CD4-positive, alpha-beta T cell (primary cell): ENCODE measurements at regions not wholly inside any gene's neighbourhood (a gene's known extent, or its start where the extent isn't known, plus 50 kb on each side); places are given as distances from the start of the nearest gene placed in this dataset.

Experiments used
- ATAC-seq: fragments of 200-7000 bp; cut with Tn5 transposase; one replicate; pipeline ENCODE4 v1.10.0; 2022; ENCODE audit warnings: mild to moderate bottlenecking; ENCODE audit not compliant: poor library complexity
- CTCF ChIA-PET: fragments of 350-600 bp; sonication (Branson Sonifier 250); formaldehyde crosslinking; loops from one replicate; lab custom pipeline; 2021; ENCODE audit warnings: antibody characterized with exemption, inconsistent platforms; lab: Charles Lee
- POLR2A ChIA-PET: fragments of 350-600 bp; sonication (Branson Sonifier 250); formaldehyde crosslinking; loops from one replicate; lab custom pipeline; 2021; ENCODE audit warnings: antibody characterized with exemption, inconsistent platforms; lab: Charles Lee
- DNase-seq, 14 experiments: peaks; one replicate each; pipeline ENCODE4 v3.0.0-alpha.2; 2013 to 2020; ENCODE audit warnings: mixed read lengths in 2 of 14
- H3K27ac ChIP-seq, 2 donors: one replicate each; pipeline versions ENCODE4 v1.5.1 to v1.7.0; 2013; ENCODE audit warnings: low read length in 2 of 2, low read depth in 1 of 2, mild to moderate bottlenecking in 1 of 2
- H3K27me3 ChIP-seq, 2 experiments: 1 replicate in 1 of 2; 2 replicates in 1 of 2; pipeline versions ENCODE4 v1.6.1 to v1.7.0; 2013; ENCODE audit warnings: low read length in 2 of 2, control low read depth in 1 of 2, mild to moderate bottlenecking in 1 of 2, moderate library complexity in 1 of 2; ENCODE audit not compliant: insufficient read depth in 2 of 2, control insufficient read depth in 1 of 2
- H3K36me3 ChIP-seq: one replicate; pipeline ENCODE4 v1.6.1; 2013; ENCODE audit warnings: low read length, control low read depth; ENCODE audit not compliant: insufficient read depth
- H3K4me1 ChIP-seq: one replicate; pipeline ENCODE4 v1.6.1; 2013; ENCODE audit warnings: low read length, control low read depth; ENCODE audit not compliant: insufficient read depth
- H3K4me3 ChIP-seq: one replicate; pipeline ENCODE4 v1.5.1; 2013; ENCODE audit warnings: mild to moderate bottlenecking, low read length, moderate library complexity
- H3K9me3 ChIP-seq, 2 experiments: 1 replicate in 1 of 2; 2 replicates in 1 of 2; pipeline versions ENCODE4 v1.6.1 to v1.7.0; 2013; ENCODE audit warnings: low read length in 2 of 2, mild to moderate bottlenecking in 2 of 2, control low read depth in 1 of 2, moderate library complexity in 1 of 2; ENCODE audit not compliant: control insufficient read depth in 1 of 2, insufficient read depth in 1 of 2
- H3K27ac Mint-ChIP-seq: one replicate; pipeline ENCODE4 v1.8.0; 2020; ENCODE audit warnings: mixed read lengths
- H3K27me3 Mint-ChIP-seq: one replicate; pipeline ENCODE4 v1.8.0; 2021; ENCODE audit warnings: mixed read lengths
- H3K36me3 Mint-ChIP-seq: one replicate; pipeline ENCODE4 v1.8.0; 2021; ENCODE audit warnings: low read depth, mixed read lengths
- H3K4me1 Mint-ChIP-seq: one replicate; pipeline ENCODE4 v1.8.0; 2021; ENCODE audit warnings: low read depth, mixed read lengths
- H3K4me3 Mint-ChIP-seq: one replicate; pipeline ENCODE4 v1.8.0; 2020; ENCODE audit warnings: mild to moderate bottlenecking, mixed read lengths
- H3K9me3 Mint-ChIP-seq: one replicate; pipeline ENCODE4 v1.8.0; 2020; ENCODE audit warnings: mixed read lengths
- intact Hi-C, 2 experiments: fragments of 100-400 bp; cut with DNase I in 1 of 2; cut with micrococcal nuclease in 1 of 2; formaldehyde crosslinking; loops; one replicate each; pipeline versions ENCODE4 v1.15.1 to v1.9.0; 2023 to 2025; cut with DNase I, micrococcal nuclease
- TF ChIP-seq, protein P1 (sequence below): fragments of 200-600 bp; IDR thresholded peaks from one replicate; pipeline ENCODE4 v1.8.0; 2022; ENCODE audit warnings: antibody characterized with exemption, mild to moderate bottlenecking

DNA sequence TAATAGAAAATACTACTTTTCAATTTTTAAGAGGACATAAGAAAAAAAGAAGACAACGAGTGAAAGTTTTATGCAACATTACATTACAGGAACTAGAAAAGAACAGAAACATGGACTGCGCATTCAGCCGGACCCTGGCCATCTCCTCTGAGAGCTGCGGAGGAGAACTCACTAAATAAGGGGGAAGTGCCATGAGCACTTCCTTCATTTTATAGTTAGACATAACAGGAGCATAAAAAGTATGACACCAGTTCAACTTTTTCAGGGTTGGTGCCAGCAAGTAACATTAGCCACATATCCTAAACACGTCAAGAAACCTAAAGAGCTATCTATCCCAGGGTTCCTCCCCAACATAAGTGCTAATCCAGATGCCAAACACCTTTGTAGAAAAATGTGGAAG lies 78.0 kb upstream of the SERTAD2 start:
- ChIA-PET CTCF (interaction anchor here (0.5 to 1.5 kb wide), 2 partner anchors 19 to 517 kb away, joined by 3 read pairs; no protein-coding TSS in a partner anchor), POLR2A (interaction anchor here (1.1 to 7.3 kb wide), 4 partner anchors 18 to 85 kb away, joined by 4 to 98 read pairs (median 24); partner anchors contain the start of gene SERTAD2)
- Mint-ChIP-seq H3K27ac (peak overlapping the region; percentile 98), H3K4me3 (peak overlapping the region; percentile 88), H3K36me3 (peaks cover 9% of the 10 kb centered on the region), H3K4me1 (peaks cover 59% of the 10 kb centered on the region), H3K27me3 (no peaks in the 10 kb centered on the region), H3K9me3 (no peaks in the 10 kb centered on the region)
- intact Hi-C loops, result loop anchor here in 1 of 2 experiments (2.0 to 5.0 kb wide), 2 partner anchors 36 to 79 kb away; partner anchors contain the start of gene SERTAD2
- no peaks in the 10 kb centered on the region for H3K36me3 ChIP-seq
- no peaks in the 10 kb centered on the region for H3K9me3 ChIP-seq
- H3K27me3 ChIP-seq, result no peaks in the 10 kb centered on the region
- peak overlapping the region; percentile 71 to 86 for H3K27ac ChIP-seq
- peak in 2 of 14 experiments; percentile 17 to 25 for DNase-seq
- H3K4me3 ChIP-seq, result no peak overlapping the region
- TF ChIP-seq, protein P1, sequence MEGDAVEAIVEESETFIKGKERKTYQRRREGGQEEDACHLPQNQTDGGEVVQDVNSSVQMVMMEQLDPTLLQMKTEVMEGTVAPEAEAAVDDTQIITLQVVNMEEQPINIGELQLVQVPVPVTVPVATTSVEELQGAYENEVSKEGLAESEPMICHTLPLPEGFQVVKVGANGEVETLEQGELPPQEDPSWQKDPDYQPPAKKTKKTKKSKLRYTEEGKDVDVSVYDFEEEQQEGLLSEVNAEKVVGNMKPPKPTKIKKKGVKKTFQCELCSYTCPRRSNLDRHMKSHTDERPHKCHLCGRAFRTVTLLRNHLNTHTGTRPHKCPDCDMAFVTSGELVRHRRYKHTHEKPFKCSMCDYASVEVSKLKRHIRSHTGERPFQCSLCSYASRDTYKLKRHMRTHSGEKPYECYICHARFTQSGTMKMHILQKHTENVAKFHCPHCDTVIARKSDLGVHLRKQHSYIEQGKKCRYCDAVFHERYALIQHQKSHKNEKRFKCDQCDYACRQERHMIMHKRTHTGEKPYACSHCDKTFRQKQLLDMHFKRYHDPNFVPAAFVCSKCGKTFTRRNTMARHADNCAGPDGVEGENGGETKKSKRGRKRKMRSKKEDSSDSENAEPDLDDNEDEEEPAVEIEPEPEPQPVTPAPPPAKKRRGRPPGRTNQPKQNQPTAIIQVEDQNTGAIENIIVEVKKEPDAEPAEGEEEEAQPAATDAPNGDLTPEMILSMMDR, result no peak
- peaks cover 18% of the 10 kb centered on the region for H3K4me1 ChIP-seq
- ATAC-seq, result no peak

DNA sequence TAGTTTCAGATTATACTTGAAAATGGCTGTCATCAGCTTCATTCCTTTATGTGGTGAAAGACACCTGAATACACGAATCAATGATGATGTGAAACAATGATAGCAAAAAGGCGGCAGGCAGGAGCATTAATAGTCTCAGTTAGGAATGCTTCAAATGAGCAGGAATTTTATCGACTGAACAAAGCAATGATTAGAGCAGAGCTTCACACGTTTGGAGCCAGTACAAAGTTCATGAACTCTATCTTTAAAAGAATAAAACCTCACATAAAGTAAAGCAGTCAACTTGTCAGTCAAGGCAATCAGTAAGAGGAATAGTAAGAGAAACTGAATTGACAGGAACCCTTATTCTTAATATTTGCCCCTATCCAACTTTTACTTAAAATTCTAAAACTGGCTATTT lies 78.4 kb upstream of the SERTAD2 start:
- Histone ChIP-seq H3K36me3 (no peaks in the 10 kb centered on the region), H3K4me1 (peaks cover 16% of the 10 kb centered on the region), H3K4me3 (no peak overlapping the region), H3K9me3 (no peaks in the 10 kb centered on the region), H3K27me3 (no peaks in the 10 kb centered on the region), H3K27ac (no peak overlapping the region)
- Mint-ChIP-seq H3K4me3 (peak overlapping the region; percentile 88), H3K27me3 (no peaks in the 10 kb centered on the region), H3K4me1 (peaks cover 57% of the 10 kb centered on the region), H3K36me3 (peaks cover 9% of the 10 kb centered on the region), H3K9me3 (no peaks in the 10 kb centered on the region), H3K27ac (peak overlapping the region; percentile 98)
- DNase-seq (no peak), ATAC-seq (no peak)
- POLR2A ChIA-PET, result interaction anchor here (1.1 to 7.3 kb wide), 3 partner anchors 18 to 86 kb away, joined by 4 to 98 read pairs (median 42); partner anchors contain the start of gene SERTAD2
- TF ChIP-seq, protein P1, result no peak
- intact Hi-C loops, result loop anchor here in 1 of 2 experiments (5.0 kb wide), 1 partner anchor 35 kb away; no protein-coding TSS in a partner anchor
- CTCF ChIA-PET, result interaction anchor here (0.5 kb wide), 1 partner anchor 517 kb away, joined by 3 read pairs; no protein-coding TSS in a partner anchor

DNA sequence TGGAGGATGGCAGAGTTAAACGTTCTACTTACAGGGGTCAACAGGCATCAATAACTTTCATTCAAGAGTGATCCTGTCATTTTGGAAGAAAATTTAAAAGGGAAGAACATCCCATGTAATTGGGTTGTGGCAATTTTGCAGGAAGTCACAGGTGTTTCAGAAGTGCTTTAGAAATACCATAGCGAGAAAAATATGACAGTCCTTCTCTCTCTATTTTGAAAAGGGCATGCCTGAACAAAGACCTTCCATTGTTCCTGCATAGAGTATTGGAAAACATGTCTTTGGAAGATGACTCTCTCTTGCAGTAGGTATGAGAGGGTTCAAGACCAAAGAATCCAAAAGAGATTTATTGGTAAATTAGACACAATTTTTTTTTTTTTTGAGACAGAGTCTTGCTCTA lies 81.8 kb upstream of the SERTAD2 start:
- TF ChIP-seq, protein P1, result no peak
- DNase-seq, result no peak
- Mint-ChIP-seq H3K4me3 (no peak overlapping the region), H3K27me3 (no peaks in the 10 kb centered on the region), H3K27ac (no peak overlapping the region), H3K9me3 (no peaks in the 10 kb centered on the region), H3K4me1 (peaks cover 45% of the 10 kb centered on the region), H3K36me3 (peaks cover 7% of the 10 kb centered on the region)
- no peak overlapping the region for H3K27ac ChIP-seq
- no peaks in the 10 kb centered on the region for H3K27me3 ChIP-seq
- no peaks in the 10 kb centered on the region for H3K36me3 ChIP-seq
- no peak for ATAC-seq
- peaks cover 2% of the 10 kb centered on the region for H3K4me1 ChIP-seq
- CTCF ChIA-PET, result interaction anchor here (1.3 to 1.5 kb wide), 2 partner anchors 16 to 89 kb away, joined by 3 read pairs; no protein-coding TSS in a partner anchor
- intact Hi-C loops, result loop anchor here in 1 of 2 experiments (5.0 kb wide), 1 partner anchor 78 kb away; no protein-coding TSS in a partner anchor
- no peaks in the 10 kb centered on the region for H3K9me3 ChIP-seq
- POLR2A ChIA-PET, result interaction anchor here (0.6 to 2.7 kb wide), 2 partner anchors 15 to 82 kb away, joined by 3 to 13 read pairs; no protein-coding TSS in a partner anchor
- no peak overlapping the region for H3K4me3 ChIP-seq
